ENCODE measurements at regions not wholly inside any gene's neighbourhood (a gene's known extent, or its start where the extent isn't known, plus 50 kb on each side); places are given as distances from the start of the nearest gene placed in this dataset.

DNA sequence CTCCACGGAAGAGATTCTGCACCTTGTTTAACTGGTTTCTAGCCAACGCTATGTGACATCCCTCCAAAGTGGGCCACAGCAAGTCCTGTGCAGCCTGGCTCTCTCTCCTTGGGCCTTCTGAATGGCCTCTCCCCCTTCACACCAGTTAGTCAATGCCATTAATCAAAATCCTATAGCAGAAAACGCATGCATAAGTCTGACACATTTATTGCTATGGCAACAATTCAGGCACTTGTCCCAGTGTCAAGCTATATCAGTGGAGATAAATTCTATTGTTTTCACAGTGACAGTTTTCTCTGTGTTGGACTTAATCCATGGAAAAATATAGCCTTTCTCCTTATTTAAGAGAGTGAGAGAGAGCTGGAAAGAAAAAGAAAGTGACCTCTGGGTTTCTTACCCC is 87.2 kb upstream of the TOX3 start:
- no peak for DNase-seq

DNA sequence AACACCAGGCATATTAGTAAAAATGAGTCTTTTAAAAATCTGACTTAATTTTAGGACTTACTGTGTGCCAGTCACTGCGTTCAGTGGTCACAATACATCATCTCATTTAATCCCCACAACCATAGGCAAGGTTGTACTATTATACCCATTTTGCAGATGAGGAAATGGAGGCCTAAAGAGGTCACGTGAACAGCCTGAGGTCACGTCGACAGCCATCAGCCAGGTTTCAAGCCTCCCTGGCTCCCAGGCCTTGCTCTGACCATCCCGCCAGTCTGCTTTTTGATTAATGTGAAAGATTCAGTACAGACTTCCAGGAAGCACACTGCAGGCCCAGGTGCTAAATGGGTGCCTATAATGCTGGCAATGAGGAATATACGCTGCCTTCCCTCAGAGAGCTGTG is 86.3 kb upstream of the TOX3 start:
- DNase-seq = no peak

DNA sequence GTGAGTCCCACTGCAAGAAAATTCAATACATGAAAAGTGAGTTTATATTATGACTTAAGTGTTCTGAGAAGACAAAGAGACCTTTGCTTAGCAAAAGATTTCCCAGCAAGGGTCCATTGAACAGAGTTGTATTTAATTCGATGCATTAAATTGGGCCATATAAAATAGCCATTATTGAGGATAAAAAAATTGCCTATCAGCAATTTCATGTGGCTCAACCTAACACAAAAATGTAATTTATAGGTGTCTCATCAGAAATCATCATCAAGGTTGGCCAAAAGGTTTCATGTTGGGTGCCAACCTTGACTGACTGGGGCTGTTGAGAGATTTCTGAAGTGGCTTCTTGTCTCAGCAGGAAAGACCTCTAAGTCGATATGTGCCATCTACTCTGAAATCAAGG is 84.8 kb upstream of the TOX3 start:
- no peak for DNase-seq

DNA sequence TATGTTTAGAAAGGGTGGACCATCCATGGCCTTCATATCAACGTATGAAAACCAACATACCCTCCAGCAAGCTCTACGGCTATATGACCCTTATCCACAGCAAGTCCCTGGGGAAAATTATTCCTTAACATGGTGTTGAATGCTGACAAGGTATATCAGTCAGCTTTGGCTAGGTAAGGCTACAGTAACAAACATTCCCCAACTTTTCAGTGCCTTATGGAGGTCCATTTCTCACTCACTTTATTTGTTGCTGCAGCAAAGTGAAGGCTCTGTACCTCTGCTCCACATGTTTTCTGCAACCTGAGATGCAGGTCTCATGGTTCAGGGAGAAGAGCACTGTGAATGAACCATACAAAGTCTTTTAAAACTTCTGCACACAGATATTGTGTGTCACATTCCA is 83.8 kb upstream of the TOX3 start:
- DNase-seq = no peak

DNA sequence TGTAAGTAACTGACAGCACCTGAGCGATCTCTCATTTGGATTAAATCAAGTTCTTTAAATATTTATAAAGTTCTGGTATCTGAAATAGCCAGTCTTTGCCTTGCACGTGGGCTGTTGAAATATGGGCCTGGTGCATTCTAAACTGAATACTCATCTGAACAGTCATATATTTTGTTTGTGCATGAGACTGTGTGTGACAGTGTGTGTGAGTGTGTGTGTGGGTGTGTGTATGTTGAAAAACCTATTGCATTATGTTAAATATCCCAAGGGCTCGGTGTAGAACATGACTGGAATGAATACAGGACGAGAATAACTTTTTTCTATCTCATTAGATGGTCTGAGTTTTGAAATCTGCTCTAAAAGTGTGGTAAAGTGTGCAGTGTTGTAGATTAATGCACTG is 82.4 kb upstream of the TOX3 start:
- DNase-seq = no peak

DNA sequence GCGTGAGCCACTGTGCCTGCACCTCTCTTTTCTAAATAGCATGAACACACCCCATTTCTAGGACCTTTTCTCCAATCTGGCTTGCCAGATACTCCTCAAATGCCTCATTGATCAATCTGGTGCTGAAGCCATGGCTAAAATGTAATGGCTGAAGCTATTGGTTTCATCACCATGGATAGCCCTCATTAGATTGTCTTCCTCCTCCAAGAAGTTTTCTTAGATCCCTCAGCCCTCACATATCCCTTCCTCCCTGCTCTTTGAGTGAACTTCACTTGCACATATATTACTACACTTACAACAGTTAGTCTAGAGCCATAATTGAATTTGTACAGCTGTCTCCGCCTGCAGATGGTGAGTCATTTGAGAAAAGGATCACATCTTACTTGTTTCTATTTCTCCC is 77.9 kb upstream of the TOX3 start:
- DNase-seq = no peak

DNA sequence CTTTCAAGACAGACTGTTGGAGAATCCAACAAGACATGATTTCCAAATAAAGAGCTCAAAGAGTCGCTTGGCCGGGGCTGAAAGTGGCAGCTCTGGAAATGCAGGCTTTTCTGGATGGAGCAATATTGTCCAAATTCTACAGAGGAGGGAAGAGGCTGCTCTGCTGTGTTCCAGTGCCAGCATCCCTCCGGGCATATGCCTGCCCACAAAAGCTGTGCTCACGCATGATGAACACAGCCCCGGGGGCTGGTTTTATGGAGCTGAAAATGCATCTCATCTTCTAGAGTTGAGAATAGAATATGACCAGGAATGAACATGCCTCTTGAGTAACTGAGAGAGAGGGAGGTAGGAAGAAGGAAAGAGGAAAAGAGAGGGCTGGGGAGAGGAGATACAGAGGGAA is 74.7 kb upstream of the TOX3 start:
- DNase-seq = no peak

DNA sequence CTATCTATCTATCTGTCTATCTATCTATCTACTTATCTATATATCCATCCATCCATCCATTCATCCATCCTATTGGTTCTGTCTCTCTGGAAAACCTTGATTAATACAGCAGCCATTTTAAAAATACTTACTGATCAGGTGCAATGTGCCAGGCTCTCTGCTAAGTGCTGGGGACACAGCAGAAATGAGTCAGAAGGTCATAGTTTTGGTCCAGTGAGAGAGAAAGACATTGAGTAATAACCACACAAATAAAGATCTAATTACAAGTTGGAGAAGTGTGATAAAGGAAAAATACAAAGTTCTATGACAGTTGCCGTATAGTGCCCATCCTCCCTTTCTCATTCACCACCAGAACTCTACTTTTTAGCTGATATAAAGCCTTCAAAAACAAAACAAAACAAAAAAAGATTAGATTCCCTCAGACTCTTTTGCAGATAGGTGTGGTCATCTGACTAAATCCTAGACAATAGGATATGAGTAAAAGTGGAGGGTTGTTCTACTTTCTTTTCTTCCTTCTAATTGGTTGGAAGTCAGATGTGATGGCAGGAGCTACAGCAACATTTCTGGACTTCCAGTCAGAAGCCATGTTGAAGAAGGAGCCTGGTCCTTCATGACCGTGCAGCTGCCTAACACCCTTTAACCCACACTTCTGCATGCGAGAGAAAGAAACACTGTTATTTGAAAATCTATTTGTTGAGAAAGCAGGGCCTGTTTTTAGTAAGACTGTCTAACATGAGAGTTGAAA is 72.0 kb upstream of the TOX3 start:
- no peak for DNase-seq

DNA sequence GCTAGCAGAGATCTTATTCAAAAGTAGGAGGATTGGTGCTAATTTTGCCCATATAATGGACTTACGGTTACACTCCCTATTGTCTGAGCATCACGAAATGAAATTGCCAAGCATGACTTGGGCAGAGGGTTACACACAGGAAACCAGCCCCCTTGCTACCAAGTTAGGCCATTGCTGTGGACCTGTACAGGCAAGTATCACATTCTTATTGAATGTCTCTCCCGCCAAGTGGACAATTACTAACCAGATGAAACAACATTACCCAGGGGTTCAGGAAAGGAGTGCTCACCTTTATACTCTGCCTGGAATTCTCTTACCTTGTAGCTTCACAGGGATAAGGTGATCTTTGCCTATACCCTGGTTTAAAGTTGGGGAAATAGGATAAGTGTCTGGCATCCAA is 70.6 kb upstream of the TOX3 start:
- no peak for DNase-seq

DNA sequence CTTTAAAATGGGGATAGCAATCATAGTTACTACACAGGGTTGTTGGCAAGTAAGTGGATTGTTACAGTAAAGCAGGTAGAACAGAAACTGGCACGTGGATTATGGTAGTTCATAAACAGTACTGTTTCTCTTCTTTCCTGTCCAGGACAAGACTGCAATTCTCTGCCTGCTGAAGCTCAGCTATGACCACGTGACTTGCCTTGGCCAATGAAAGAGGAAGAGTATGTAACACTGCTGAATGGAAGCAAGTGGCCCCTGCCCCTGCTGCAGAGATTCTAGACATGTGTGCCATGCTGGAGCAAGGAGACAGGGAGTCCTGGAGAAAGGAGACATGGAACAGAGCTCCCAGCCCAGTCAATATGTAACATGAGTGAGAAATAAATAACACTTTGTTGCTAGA is 66.6 kb upstream of the TOX3 start:
- DNase-seq = no peak

DNA sequence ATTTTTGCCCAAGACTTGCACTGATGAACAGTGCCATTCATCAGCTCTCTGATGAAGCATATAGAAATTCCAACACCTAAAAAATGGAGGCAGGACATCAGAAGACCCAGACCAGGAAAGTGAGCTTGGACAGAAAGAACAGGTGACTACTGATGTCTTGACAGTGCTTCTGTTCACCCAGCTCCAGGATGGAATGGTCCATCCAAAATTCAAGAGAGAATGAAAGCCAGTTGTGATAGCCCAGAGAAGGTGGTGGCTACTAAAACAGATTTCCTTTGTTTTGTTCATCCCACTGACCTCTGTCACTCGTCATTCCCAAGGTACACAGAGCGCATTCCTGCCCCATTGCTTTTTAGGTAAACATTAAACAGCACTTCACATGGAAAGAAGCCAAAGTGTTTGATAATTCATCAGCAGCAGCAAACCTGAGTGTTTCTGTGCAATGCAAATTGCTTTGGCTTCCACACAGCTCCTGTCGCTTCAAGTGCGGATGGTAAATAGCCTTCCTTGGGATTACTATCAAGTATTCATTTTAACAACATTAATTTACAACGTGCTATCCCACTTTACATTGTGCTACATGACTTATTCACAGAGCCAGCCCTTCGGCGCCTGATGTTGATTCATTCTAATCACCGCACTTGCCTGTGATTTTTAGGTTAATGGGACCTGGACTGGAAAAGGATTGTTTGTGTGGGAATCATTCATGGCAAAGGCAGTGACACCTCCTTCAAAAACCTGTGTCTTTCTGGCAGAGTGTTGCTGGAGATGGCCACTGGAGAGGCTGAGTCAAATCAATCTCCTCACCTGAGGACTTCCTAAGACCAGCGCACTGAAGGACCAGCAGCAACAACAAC is 65.1 kb upstream of the TOX3 start:
- DNase-seq = no peak

DNA sequence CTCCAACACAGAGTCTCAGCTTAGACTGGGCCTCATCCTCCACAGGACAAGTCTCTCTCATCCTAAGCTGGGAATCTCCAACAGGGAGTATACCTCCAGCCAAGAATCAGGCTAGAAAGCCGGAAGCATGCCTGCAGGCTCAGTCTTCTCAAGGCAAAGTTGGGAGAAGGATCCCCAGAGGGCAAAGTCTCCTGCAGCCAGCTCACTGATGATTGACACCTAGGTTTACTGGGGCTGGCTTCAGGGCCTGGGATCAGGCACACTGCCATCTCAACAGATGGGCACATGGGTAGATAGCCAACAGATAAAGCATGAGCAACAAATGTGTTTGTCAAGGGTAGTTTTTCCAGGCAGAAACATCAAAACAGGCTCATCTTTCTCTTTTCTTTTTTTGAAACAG is 56.1 kb upstream of the TOX3 start:
- peak; percentile 63 for DNase-seq

DNA sequence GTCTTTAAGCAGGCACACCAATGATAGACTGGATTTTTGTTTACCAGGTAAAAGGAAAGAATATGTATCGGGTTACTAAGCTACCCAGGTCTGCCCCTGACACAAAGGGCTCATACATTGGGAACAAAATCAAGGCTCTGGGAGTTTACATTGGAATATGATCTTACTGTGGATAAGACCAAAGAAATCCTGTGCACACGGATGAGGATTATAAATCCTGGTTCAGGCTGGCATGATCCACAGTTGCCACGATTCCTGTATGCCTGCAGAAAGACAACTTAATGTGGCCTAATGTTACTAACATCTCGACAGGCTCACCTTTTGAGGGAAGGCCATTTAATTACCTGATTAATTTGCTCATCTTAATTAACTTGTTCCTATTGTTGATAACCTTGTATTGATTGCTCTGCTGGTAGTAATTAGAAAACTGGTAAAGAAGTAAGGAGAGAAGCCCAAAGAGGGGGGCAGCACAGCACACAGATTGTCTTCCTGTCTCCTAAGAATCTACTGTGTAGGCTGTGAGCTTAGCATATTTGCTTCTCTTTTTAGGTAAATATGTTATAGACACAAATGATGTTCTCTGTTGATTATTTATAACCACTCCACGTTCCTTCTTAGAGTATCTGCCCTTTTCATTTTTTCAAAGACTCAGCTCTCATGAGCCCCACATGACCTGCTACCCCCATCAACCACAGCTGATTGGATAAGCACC is 51.0 kb upstream of the TOX3 start:
- DNase-seq = no peak

DNA sequence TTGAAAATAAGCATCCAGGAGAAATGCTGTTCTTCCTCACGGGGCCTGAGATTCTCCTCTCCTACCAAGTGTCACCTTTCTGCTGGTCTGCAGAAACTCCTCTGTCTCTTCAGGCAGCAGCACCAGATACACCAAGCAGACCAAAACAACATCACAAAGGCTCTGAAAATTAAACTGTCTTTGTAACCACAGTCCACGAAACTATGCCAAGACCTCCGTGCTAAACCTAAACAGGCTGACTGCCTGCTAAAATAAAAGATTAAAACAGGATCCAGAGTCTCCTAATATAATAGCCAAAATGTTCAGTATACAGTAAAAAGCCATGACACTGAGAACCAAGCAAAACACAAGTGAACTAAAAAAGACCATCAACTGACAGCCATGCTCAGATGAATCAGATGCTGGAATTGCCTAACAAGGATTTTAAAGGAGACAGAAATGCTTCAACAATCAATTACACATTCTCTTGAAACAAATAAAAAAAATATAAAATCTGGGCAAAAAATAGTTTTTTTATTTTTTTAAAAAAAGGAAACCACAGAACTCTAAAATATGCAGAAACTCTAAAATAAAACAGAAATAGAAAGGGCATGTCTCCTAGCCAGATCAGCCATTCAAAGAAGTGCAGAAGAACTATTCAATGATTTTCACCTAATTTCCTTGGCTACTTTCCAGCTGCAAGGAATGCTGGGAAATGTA is 50.3 kb upstream of the TOX3 start:
- no peak for DNase-seq

Data from DMS 273 treated with DMSO at 0.1 percent for 48 hours (cell line).